GM12872 (cell line): ENCODE measurements at regions not wholly inside any gene's neighbourhood (a gene's known extent, or its start where the extent isn't known, plus 50 kb on each side); places are given as distances from the start of the nearest gene placed in this dataset.

Experiments used
- TF ChIP-seq, protein P1 (sequence below): IDR thresholded peaks from 3 replicates; pipeline ENCODE4 v1.5.1; 2011; ENCODE audit warnings: low read depth, mild to moderate bottlenecking, low read length, moderate library complexity; ENCODE audit not compliant: insufficient read depth

DNA sequence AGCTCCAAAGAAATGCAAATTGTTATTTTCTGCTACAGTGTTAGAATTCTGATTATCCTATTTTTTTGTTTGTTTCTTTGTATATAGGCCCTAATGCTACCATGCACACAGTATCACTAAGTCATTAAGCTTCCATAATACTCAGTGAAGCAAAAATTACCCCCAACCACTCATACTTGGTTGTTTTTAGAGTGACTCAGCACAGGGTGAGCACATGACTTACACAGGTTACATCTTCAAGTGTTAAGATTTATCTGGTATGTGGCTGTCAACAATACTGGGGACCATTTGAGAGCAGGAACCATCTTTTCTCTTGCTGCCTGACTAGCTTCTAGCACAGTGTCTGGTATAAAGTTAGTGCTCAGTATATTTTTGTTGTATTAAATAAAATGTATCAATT is 255.8 kb upstream of the SLC24A2 start:
- TF ChIP-seq, protein P1, sequence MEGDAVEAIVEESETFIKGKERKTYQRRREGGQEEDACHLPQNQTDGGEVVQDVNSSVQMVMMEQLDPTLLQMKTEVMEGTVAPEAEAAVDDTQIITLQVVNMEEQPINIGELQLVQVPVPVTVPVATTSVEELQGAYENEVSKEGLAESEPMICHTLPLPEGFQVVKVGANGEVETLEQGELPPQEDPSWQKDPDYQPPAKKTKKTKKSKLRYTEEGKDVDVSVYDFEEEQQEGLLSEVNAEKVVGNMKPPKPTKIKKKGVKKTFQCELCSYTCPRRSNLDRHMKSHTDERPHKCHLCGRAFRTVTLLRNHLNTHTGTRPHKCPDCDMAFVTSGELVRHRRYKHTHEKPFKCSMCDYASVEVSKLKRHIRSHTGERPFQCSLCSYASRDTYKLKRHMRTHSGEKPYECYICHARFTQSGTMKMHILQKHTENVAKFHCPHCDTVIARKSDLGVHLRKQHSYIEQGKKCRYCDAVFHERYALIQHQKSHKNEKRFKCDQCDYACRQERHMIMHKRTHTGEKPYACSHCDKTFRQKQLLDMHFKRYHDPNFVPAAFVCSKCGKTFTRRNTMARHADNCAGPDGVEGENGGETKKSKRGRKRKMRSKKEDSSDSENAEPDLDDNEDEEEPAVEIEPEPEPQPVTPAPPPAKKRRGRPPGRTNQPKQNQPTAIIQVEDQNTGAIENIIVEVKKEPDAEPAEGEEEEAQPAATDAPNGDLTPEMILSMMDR = no peak

DNA sequence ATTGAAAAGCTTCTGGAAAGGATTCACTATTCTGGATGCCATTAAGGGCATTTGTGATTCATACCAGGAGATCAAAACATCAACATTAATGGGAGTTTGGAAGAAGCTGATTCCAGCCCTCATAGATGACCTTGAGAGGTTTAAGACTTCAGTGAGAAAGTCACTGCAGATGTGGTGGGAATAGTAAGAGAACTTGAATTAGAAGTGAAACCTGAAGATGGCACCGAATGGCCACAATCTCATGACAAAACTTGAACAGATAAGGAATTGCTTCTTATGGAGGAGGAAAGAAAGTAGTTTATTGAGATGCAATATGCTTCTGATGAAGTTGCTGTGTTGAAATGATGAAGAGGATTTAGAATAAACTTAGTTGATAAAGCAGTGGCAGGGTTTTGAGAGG is 254.6 kb upstream of the SLC24A2 start:
- TF ChIP-seq, protein P1 = peak; percentile 6; the same call in 1 of the 3 replicates

DNA sequence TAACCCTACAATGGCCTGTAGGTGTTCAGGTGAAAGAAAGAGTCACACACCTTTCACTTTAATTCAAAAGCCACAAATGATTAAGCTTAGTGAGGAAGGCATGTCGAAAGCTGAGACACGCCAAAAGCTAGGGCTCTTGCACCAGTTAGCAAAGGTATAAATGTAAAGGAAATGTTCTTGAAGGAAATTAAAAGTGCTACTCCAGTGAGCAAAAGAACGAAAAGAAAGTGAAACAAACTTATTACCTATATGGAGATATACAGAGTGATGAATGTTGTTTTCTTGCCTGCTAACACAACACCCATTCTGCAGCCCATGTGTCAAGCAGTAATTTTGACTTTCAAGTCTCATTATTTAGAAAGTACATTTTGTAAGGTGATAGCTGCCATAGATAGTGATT is 254.2 kb upstream of the SLC24A2 start:
- TF ChIP-seq, protein P1 = no peak

DNA sequence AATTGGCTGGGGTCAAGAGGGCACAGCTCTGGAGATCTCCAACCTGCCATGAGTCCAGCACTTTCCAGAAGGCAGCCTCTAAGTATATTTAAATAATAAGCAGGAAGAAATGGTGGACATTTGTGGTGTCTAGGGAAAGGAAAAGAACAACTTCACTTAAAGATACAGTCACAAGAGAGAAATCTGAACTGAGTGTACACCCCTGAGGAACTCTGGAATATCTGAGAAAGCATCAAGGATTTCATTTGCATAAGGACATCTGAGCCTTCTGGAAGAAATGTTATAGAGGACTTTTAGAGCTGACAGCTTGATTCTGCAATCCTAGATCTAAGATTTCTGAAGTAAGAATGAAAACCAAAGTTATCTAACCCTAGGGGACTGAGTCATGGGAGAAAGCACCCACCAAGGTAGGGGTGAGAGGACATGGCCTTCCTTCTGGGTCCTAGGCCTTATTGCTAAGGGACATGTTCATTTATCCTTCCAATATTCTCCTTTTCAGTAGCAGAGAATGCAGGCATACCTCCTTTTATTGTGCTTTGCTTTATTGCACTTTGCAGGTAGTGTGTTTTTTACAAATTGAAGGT is 253.4 kb upstream of the SLC24A2 start:
- TF ChIP-seq, protein P1 = no peak

DNA sequence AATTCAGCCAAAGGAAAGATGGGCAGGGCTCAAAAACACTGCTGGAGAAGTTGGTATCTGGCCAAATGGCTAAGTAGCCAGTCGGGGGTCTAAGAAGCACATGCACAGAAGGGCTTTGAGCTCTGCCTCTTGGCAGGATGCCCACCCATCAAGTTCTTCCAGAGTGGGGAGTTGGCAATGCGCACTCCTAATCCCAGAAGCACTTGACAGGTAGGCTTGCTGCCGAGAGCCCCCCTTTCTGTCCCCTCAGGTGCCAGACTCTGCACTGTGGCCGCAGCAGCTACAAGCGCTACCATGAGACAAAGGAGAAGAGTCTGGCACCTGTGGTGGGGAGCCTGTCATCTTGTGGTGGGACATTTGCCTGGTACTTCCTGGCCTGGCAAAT is 252.9 kb upstream of the SLC24A2 start:
- TF ChIP-seq, protein P1 = no peak

DNA sequence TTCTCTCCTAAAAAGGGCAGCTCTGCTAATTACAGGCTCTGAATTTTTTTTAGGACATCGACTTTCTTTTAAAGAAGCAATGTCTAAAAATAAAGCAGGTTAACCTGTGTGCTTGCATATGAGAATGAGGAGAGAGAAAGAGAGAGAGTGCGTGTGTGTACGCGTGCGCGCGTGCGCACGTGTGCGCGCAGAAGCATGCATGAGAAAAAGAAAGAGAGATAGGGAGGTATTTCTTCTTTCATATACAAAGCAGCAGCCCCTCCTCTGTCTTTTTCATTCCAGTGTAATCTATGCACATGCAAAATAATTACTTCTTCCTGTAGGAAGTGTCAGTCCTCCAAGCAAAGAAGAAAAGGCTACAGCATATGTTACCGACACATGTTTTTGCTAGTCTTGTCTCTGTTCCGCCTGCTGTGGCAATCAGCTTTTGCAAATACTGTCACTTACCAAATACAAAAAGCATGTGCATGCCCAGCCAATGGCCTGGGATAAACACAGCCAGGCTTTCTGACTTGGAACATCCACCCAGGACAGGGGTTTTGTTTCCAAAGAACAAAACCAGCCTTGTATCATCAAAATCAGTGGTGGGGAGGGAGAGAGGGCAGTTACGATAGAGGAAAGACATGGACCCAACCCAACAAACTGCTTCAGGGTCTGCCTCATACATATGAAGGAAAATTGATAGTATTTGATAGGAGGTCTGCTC is 252.3 kb upstream of the SLC24A2 start:
- TF ChIP-seq, protein P1 = no peak

DNA sequence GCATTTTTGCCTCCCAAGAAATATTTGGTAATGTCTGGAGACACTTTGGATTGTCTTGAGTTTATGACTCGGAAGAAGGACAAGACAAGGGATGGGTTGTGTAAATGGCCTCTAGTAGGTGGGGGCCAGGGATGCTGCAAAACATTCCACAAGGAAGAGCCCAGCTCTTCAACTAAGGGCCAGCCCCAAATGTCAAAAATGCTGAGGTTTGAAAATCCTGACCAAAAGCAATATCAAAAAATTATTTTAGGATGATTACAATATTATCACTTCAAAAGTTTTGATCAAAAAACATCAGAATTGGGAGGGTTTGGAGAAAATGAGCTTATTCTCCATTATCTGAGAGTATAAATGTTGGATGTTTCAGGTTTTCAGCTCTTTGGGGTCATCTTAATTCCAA is 248.9 kb upstream of the SLC24A2 start:
- TF ChIP-seq, protein P1 = no peak
